IPS DF 4.7 (cell line): ENCODE measurements at regions not wholly inside any gene's neighbourhood (a gene's known extent, or its start where the extent isn't known, plus 50 kb on each side); places are given as distances from the start of the nearest gene placed in this dataset.
"Not testable (repeated sequence)": the region's sequence is repeated elsewhere in the genome, so short reads cannot be mapped to it uniquely, and the experiment has no call there.

Experiments
- DNase-seq: peaks from one replicate; pipeline ENCODE4 v3.0.0-alpha.2; 2013; ENCODE audit warnings: low spot score; ENCODE audit errors: extremely low read depth

- no peak for DNase-seq
Measured at GRCh38 chr1:166693673-166694297, 145.5 kb upstream of the POGK start.

- DNase-seq: no peak
Measured at GRCh38 chr1:166695115-166695514, 144.2 kb upstream of the POGK start.

GRCh38 chr1:166695834-166696233 lies 143.4 kb upstream of the POGK start:
- not testable (repeated sequence) for DNase-seq

GRCh38 chr1:166698771-166699170 lies 140.5 kb upstream of the POGK start:
- no peak for DNase-seq

GRCh38 chr1:166699613-166700012 lies 139.7 kb upstream of the POGK start:
- DNase-seq: no peak

- no peak for DNase-seq
Measured at GRCh38 chr1:166700696-166701095, 138.6 kb upstream of the POGK start.

- no peak for DNase-seq
Measured at GRCh38 chr1:166701603-166702100, 137.6 kb upstream of the POGK start.

- no peak for DNase-seq
Measured at GRCh38 chr1:166703141-166703540, 136.1 kb upstream of the POGK start.

GRCh38 chr1:166703726-166704462 lies 135.4 kb upstream of the POGK start:
- DNase-seq: no peak

- no peak for DNase-seq
Measured at GRCh38 chr1:166705376-166706289, 133.6 kb upstream of the POGK start.

GRCh38 chr1:166716620-166717019 lies 122.7 kb upstream of the POGK start:
- no peak for DNase-seq

GRCh38 chr1:166721145-166721544 lies 118.1 kb upstream of the POGK start:
- no peak for DNase-seq

- DNase-seq: peak; percentile 14
Measured at GRCh38 chr1:166730299-166730888, 108.9 kb upstream of the POGK start.

- DNase-seq: no peak
Measured at GRCh38 chr1:166738140-166738539, 101.1 kb upstream of the POGK start.

GRCh38 chr1:166738873-166739272 lies 100.4 kb upstream of the POGK start:
- no peak for DNase-seq

- no peak for DNase-seq
Measured at GRCh38 chr1:166740668-166741276, 98.5 kb upstream of the POGK start.

GRCh38 chr1:166763318-166763717 lies 76.0 kb upstream of the POGK start:
- no peak for DNase-seq

- DNase-seq: no peak
Measured at GRCh38 chr1:166766942-166767341, 72.3 kb upstream of the POGK start.

GRCh38 chr1:166784646-166785045 lies 54.6 kb upstream of the POGK start:
- DNase-seq: not testable (repeated sequence)

GRCh38 chr1:166785987-166786386 lies 53.3 kb upstream of the POGK start:
- no peak for DNase-seq

GRCh38 chr1:166789286-166789685 lies 50.0 kb upstream of the POGK start:
- DNase-seq: no peak
